GM12873 (cell line): ENCODE measurements at regions not wholly inside any gene's neighbourhood (a gene's known extent, or its start where the extent isn't known, plus 50 kb on each side); places are given as distances from the start of the nearest gene placed in this dataset.

Experiments
- CTCF ChIP-seq: IDR thresholded peaks from 2 replicates; pipeline ENCODE4 v1.5.1; 2012; ENCODE audit warnings: low read depth, mild to moderate bottlenecking, moderate library complexity, low read length, control low read depth; ENCODE audit not compliant: insufficient read depth; ENCODE audit errors: missing control alignments

GRCh38 chr6:95352064-95352795, 225.1 kb upstream of the MANEA start:
- no peak for TF ChIP-seq CTCF

DNA sequence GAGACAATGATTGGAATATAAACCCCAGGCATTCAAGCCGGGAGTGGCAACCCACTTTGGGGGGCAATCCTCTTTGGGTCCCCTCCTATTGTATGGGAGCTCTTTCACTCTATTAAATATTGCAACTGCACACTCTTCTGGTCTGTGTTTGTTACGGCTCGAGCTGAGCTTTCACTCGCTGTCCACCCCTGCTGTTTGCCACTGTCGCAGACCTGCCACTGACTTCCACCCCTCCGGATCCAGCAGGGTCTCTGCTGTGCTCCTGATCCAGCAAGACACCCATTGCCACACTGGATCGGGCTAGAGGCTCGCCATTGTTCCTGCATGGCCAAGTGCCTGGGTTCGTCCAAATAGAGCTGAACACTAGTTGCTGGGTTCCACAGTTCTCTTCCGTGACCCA, 222.8 kb upstream of the MANEA start:
- no peak for TF ChIP-seq CTCF

- no peak for TF ChIP-seq CTCF
Measured at GRCh38 chr6:95357380-95358020, 219.8 kb upstream of the MANEA start.

DNA sequence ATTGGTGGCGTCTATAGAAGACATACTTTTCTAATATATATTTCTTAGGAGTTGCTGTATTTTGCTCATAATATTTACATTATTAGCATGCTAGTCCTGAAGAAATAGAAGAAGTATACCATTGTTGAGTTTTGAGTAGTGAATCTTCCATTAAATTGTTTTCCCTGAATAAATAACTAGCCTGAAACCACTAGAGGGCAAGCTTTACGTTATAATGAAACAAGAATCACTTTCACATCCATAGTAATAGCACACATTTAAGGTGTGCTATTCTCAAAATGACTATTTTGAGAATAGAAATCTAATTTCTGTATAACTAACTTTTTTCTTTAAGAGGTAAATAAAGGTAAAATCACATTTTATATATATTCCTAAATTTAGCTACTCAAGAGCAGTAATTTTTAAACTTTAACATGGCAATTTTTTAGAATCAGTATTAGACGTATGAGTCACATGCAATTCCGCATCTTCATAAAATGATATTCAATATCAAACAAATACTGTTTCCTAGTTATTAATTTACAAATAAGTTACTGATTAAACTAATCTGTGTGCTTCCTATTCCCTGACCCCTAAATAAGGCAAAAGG, 213.2 kb upstream of the MANEA start:
- peak; percentile 27 for TF ChIP-seq CTCF

GRCh38 chr6:95365454-95365853, 211.9 kb upstream of the MANEA start:
- TF ChIP-seq CTCF = no peak

- no peak for TF ChIP-seq CTCF
Measured at GRCh38 chr6:95366414-95366813, 210.9 kb upstream of the MANEA start.

DNA sequence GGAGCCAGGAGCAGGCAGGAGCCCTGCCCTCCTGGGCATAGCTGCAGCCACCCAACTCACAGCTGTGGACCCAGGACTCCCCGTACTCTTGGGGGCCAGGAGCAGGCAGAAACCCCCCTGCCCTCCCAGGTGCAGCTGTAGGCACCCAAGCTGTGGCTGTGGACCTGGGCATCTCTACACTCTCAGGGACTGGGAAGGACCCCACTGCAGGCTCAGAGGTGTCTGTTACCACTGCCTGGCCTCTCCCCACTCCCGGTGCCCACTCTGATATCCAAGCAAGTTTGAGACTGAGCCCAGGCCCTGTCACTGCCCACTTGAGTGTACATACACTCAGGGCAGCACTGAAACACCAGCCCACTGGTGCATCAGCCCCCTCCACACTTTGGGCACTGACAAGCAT, 193.5 kb upstream of the MANEA start:
- no peak for TF ChIP-seq CTCF
